ENCODE measurements at regions not wholly inside any gene's neighbourhood (a gene's known extent, or its start where the extent isn't known, plus 50 kb on each side); places are given as distances from the start of the nearest gene placed in this dataset.

DNA sequence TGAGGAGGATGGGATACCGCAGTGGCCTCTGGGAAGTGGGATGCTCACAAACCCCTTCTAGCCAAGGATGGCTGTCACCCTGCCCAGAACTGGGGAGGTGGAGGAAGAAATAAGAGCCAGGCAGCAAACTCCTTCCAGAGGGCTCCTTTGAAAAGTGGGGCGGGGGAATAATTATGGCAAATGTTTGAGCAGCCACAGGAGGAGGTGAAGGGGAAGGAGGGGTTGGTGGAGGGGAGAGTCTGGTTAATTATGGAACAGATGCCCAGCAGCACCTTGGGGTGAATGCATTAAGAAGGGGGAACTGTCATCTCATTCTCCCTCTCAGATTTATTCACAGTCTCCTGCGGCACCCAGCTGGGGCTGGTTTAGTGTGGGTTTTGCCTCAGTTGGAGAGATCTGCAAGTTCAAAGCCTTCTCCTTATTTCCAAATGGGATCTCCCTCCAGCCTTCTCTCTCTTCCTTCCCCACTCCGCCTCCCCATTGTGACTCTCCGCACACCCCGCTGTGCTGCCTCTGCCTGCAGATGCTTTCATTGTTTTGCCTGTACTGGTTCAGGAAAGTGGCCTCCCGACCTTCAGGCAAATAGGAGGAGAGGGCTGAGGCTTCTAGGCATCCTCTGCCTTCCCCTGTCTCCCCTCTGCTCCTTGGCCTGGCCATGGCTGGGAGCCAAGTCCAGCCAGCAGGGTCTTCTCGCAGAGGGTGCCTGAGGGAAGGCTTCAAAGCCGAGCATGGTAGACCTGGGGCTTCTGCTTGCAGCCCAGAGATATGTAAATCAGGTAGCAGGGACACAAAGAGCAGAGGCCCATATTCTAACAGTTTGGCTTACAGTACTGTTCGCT is 457.2 kb upstream of the MEX3C start:
- Histone ChIP-seq H2AFZ (ENCODE audit: low read depth) (no peak overlapping the region), H3K4me1 (ENCODE audit: control insufficient read depth in 1 of 2, insufficient read depth in 2 of 2, low read depth in 1 of 2, low read length in 1 of 2) (peaks cover 0 to 13% of the 10 kb centered on the region in 2 experiments; a peak in 1 of 4 replicates), H3K36me3 (replicated peaks in 1 of 2; ENCODE audit: control insufficient read depth in 1 of 2, insufficient read depth in 2 of 2, low read length in 1 of 2) (no peaks in the 10 kb centered on the region), H3K9me3 (no peaks in the 10 kb centered on the region), H3K27ac (ENCODE audit: low read depth in 2 of 2, low read length in 1 of 2) (no peak overlapping the region), H3K27me3 (ENCODE audit: insufficient read depth) (no peaks in the 10 kb centered on the region), H4K20me1 (ENCODE audit: insufficient read depth) (no peaks in the 10 kb centered on the region), H3K79me2 (ENCODE audit: insufficient read depth) (no peaks in the 10 kb centered on the region), H3K9me2 (no peaks in the 10 kb centered on the region), H3K4me2 (no peak overlapping the region), H3K4me3 (ENCODE audit: low read depth in 2 of 2, low read length in 1 of 2) (no peak overlapping the region), H3F3A (replicated peaks; ENCODE audit: insufficient read depth) (no peaks in the 10 kb centered on the region), H3K9ac (no peak overlapping the region)
- POLR2A ChIA-PET = no interaction called here
- WGBS (ENCODE audit: low lambda C conversion rate) = 56% methylated on average over 9 of the region's 10 CpGs
- CTCF ChIA-PET = interaction anchor here (0.6 to 2.3 kb wide), 3 partner anchors 13 to 687 kb away, joined by 3 to 7 read pairs (median 3); no protein-coding TSS in a partner anchor
- DNase-seq = no peak
- no peak for TF ChIP-seq SIN3A (IDR thresholded peaks at IDR 0.05; ENCODE audit: borderline replicate concordance, low read depth, low read length)
- no peak for TF ChIP-seq FOXJ3 (CRISPR knock-in tag; IDR thresholded peaks at IDR 0.05)
- TF ChIP-seq, protein P1, sequence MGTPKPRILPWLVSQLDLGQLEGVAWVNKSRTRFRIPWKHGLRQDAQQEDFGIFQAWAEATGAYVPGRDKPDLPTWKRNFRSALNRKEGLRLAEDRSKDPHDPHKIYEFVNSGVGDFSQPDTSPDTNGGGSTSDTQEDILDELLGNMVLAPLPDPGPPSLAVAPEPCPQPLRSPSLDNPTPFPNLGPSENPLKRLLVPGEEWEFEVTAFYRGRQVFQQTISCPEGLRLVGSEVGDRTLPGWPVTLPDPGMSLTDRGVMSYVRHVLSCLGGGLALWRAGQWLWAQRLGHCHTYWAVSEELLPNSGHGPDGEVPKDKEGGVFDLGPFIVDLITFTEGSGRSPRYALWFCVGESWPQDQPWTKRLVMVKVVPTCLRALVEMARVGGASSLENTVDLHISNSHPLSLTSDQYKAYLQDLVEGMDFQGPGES (IDR thresholded peaks at IDR 0.05; ENCODE audit: low read depth, low read length) = no peak
- TF ChIP-seq GABPA (IDR thresholded peaks at IDR 0.05; ENCODE audit: low read depth) = no peak
- TF ChIP-seq TEAD4 (IDR thresholded peaks at IDR 0.05; ENCODE audit: borderline replicate concordance, insufficient read depth) = no peak
- TF ChIP-seq FOXM1 (IDR thresholded peaks at IDR 0.05; ENCODE audit: low read depth) = no peak
- no peak for TF ChIP-seq NRF1 (IDR thresholded peaks at IDR 0.05; ENCODE audit: low read depth, low read length)
- no peak for TF ChIP-seq CHD2 (IDR thresholded peaks at IDR 0.05; ENCODE audit: low read length, partially characterized antibody)
- TF ChIP-seq TCF12 (IDR thresholded peaks at IDR 0.05) = no peak
- TF ChIP-seq JUND (IDR thresholded peaks at IDR 0.05) = no peak
- no peak for TF ChIP-seq RAD21 (IDR thresholded peaks at IDR 0.05; ENCODE audit: low read length)

DNA sequence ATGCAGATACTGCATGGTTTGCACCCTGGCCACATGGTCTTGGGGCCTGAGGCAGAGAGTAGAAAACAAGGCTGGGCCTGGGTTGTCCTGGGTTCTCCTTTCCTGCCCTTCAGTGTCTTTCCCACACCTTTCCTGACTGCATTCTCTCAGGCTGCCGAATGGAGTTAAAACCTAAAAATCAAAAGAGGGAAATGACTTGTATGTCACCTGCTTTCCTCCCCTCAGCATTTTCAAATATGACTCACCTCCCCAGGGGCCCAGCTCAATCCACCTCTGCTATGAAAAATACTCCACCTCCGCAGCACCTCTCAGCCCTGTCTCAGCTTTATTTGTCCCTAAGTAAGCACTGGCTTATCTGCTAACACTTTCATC is 457.8 kb upstream of the MEX3C start:
- no peak for TF ChIP-seq RAD21 (IDR thresholded peaks at IDR 0.05; ENCODE audit: low read length)
- no peaks in the 10 kb centered on the region for H3K36me3 ChIP-seq (replicated peaks in 1 of 2; ENCODE audit: control insufficient read depth in 1 of 2, insufficient read depth in 2 of 2, low read length in 1 of 2)
- no peaks in the 10 kb centered on the region for H3K79me2 ChIP-seq (ENCODE audit: insufficient read depth)
- POLR2A ChIA-PET = no interaction called here
- H2AFZ ChIP-seq (ENCODE audit: low read depth) = no peak overlapping the region
- DNase-seq = no peak
- CTCF ChIA-PET = interaction anchor here (0.6 to 2.3 kb wide), 2 partner anchors 13 to 34 kb away, joined by 3 to 7 read pairs; no protein-coding TSS in a partner anchor
- WGBS (ENCODE audit: low lambda C conversion rate) = 83% methylated on average over 2 of the region's 2 CpGs
- no peak overlapping the region for H3K27ac ChIP-seq (ENCODE audit: low read depth in 2 of 2, low read length in 1 of 2)
- H3K9me3 ChIP-seq = no peaks in the 10 kb centered on the region
- no peak overlapping the region for H3K9ac ChIP-seq
- no peaks in the 10 kb centered on the region for H3K9me2 ChIP-seq
- H3K27me3 ChIP-seq (ENCODE audit: insufficient read depth) = no peaks in the 10 kb centered on the region
- H3F3A ChIP-seq (replicated peaks; ENCODE audit: insufficient read depth) = no peaks in the 10 kb centered on the region
- H3K4me1 ChIP-seq (ENCODE audit: control insufficient read depth in 1 of 2, insufficient read depth in 2 of 2, low read depth in 1 of 2, low read length in 1 of 2) = peaks cover 0 to 13% of the 10 kb centered on the region in 2 experiments; a peak in 1 of 4 replicates
- no peak overlapping the region for H3K4me3 ChIP-seq (ENCODE audit: low read depth in 2 of 2, low read length in 1 of 2)
- H4K20me1 ChIP-seq (ENCODE audit: insufficient read depth) = no peaks in the 10 kb centered on the region
- no peak overlapping the region for H3K4me2 ChIP-seq

All from SK-N-SH (cell line).